EH (cell line): ENCODE measurements at regions not wholly inside any gene's neighbourhood (a gene's known extent, or its start where the extent isn't known, plus 50 kb on each side); places are given as distances from the start of the nearest gene placed in this dataset.
"Not testable (repeated sequence)": the region's sequence is repeated elsewhere in the genome, so short reads cannot be mapped to it uniquely, and the experiment has no call there.

Experiments used
- DNase-seq: peaks from one replicate; pipeline ENCODE4 v3.0.0-alpha.2; 2015; ENCODE audit warnings: low read depth

DNA sequence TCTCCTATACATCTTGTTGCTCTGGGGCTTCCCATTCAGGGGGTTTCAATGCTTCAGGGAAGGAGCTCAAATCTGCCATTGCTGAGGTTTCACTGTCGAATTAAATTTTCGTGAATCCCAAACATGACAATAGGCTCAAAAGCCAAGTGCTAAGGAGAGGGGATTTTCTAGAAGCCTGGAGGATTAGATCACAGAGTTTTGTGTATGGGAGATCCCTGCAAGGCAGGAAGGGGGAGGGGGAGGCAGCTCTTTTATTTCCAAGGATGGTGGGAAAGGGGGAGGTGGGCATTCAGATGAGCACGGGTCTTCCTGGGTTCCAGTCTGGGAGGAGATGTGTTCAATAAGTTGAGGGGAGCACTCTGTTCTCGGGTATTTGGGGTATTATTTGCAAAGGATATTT lies 69.9 kb upstream of the DLG1 start:
- no peak for DNase-seq

DNA sequence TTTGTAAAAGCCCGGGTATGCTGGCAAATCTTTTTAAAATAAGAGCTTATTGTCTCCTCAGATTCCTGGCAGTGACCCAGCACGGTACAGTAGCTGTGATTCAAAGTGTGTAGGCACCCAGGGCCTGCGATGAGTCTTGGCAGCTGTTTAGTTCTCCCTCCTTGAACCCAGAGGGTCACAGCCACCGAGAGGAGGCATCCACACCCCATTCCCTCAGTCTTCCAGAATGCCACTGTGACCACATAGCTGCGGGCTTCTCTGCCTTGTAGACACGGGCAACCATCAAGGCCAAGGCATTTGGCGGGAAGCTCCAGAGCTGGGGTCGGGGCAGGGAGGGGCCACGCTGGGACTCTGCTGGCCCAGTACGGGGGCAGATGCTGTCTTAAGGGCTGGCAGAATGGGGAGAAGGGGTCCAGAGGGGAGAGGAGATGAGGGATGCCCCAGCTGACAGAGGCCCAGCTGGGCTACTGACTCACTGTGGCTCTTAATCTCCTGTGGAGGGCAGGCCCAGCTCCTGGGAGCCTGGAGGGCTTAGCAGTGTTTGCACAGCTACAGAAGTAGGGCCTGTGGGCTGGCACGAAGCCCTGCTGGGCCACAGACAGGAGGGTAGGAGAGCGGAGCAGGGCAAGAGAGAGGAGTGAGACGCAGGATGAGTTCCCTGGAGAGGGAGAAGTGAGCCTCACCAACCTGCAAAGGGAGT lies 68.8 kb upstream of the DLG1 start:
- peak; percentile 77 for DNase-seq

DNA sequence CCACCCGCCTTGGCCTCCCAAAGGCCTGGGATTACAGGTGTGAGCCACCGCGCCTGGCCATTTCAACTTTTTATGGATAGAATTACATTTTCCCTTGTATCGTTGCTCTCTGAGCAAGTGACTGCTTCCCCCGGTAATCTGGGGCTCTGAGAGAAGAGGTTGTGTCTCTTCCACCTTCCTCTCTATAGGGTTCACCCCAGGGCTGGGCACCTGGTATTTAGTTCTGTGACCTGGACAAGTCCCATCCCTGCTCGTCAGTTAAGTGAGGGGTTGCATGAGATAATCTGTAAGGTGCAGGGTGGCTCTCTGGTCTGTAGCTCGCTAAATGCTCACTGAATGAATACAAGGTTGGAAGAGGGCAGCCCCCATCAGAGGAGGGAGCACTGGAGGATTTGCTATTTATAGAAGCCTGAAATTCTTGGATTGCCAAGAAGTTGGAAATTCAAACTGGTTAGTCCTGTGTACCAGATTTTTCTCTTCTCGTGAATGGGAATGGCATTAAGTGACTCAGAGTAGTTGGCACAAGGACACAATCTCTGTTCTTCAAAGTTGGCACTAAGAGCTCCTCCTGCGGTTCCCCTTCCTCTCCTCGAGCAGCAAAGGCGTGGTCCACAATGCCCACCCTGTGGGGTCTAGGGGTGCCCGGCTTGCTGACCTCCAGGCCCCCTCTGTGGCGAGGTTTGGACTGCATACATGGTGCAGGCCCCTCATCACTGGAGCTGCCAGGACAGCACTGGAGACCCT lies 68.1 kb upstream of the DLG1 start:
- peak; percentile 71 for DNase-seq

DNA sequence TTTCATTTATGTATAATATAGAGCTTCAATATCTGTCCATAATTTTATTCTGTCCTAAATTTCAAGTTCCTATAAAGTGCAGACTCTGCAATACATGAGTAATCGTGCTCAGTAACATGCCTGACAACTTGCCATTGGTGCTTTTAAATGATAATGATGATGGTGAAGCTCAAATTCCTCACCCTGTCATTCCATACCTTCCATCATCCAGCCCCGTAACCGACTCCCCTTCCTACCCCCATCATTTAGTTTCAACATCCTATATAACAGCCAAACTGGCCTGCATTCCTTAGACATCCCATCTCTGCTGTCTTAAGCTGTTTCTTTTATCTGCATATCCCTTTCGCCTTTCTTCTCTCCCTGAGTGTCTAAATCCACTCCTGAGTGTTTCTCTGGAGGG lies 67.2 kb upstream of the DLG1 start:
- DNase-seq, result peak; percentile 27

DNA sequence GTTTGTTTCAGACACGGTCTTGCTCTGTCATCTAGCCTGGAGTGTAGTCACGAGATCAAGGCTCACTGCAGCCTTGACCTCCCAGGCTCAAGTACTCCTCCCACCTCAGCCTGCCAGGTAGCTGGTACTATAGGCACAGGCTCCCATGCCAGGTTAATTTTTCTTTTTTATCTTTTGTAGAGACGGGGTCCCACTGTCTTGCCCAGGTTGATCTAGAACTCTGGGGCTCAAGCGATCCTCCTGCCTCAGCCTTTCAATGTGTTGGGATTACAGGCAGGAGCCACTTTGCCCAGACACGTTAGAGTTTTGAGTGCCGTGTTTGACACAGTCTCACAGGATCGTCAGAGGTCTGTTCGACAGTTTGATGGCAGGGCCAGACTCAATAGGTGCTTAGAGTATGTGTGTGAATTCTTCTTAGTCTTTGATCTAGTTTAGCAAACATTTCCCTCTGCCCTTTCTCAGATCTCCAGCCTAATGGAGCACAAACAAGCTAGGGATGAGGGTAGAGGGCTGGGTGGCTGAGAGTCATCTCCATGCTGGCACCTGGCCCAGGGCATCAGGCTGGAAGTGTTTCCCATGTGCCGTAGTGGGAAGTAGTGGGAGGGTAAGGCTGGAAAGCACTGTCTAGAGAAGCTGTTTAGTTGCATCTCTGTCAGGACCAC lies 66.1 kb upstream of the DLG1 start:
- peak; percentile 28 for DNase-seq

DNA sequence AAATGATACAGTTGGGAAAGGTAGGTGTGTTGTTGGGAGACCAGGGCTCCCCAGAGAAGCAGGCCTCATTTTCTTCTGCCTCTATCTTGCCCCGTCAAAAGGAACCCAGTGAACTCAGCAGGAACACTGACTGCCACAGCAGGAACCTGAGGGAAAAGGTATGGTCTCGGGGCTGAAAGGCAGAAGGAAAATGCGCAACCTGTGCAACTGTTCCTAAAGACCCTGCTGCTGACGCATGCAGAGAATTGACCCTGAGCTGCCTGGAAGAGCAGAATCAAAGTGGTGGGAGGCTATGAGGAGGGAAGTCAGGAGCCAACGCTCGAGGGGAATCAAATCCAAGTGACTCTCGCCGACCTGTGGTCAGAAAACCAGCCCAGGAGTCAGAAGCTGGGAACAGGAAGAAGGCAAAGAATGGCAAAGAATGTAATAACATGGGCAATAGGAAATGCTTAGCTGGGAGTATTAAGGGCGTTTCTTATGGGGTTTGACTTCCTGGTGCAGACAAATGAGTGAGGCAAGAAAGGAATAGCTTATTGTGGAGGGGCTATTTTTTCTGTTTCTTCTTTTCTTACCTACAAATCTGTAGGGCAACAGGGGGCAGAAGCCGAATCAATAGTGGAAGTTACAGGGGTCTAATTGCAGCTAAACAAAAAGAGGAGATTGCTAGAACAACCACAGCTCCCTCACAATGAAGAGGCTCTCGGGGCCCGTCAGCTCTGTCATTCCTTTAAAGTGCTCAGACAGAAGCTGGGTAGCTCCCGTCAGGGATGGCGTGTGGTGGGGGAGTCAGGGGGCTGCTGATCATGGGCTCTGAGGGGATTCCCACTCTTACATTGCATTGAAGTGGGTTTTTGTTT lies 65.4 kb upstream of the DLG1 start:
- peak; percentile 25 for DNase-seq

DNA sequence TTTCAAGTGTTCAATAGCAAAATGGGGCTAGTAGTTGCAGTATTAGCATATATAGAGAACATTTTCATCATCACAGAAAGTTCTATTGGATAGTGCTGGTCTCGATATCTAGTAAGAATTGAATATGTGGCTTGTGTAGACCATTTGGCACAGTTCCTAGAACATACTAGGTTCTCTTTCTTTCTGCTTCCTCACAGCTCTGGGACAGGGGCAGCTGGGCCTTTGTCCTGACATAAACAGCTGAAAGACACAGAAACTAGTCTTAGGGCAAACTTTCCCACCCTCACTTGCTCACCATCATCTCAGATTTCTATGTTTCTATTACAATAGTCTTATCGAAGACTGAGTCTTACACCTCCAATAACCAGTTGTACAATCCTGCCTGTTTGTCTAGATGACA lies 63.7 kb upstream of the DLG1 start:
- no peak for DNase-seq

DNA sequence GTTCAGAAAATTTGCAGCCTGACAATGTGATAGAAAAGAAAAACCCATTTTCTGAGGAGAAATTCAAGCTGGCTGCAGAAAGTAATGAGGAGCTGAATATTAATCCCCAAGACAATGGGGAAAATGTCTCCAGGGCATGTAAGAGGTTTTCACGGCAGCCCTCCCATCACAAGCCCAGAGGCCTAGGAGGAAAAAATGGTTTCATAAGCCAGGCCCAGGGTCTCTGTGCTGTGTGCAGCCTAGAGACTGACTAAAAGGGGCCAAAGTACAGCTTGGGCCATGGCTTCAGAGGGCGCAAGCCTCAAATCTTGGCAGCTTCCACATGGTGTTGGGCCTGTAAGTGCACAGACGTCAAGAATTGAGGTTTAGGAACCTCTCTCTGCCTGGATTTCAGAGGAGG lies 61.7 kb upstream of the DLG1 start:
- DNase-seq, result not testable (repeated sequence)

DNA sequence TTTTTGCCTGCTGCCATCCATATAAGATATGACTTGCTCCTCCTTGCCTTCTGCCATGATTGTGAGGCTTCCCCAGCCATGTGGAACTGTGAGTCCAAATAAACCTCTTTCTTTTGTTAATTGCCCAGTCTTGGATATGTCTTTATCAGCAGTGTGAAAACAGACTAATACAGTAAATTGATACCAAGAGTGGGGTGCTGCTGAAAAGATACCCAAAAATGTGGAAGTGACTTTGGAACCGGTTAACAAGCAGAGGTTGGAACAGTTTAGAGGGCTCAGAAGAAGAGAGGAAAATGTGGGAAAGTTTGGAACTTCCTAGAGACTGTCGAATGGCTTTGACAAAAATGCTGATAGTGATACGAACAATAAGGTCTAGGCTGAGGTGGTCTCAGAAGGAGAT lies 61.1 kb upstream of the DLG1 start:
- DNase-seq, result not testable (repeated sequence)

DNA sequence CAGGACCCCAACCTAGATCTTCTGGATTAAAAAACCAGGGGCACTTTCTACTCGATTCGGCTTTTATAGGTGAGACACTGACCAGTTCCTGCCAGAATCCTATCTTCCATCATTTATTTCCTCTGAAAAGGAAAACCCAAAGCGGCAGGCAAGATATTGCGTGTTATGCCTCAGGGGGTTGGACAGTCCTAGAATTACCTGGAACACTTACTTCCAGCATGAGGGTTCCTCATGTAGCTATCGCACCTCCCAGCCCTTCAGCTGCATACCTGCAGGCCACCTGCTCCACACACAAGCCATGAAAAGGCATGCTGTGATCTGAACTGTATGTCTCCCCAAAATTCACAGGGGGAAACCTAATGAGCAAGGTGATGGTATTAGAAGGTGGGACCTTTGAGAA lies 58.3 kb upstream of the DLG1 start:
- no peak for DNase-seq

DNA sequence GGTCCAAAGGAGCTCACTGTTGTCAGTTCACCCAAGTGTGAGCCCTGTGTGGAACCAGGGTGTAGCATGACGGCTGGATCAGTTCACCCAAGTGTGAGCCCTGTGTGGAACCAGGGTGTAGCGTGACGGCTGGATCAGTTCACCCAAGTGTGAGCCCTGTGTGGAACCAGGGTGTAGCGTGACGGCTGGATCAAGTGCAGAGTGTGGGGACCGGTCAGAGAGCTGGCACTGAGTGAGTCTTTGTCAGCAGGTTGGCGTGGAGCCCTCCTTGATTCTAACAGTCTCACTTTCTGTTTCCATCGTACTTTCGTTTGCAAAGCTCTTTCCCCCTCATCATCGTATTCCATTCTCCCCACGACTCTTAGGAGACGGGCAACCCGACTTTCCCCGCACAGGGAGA lies 57.9 kb upstream of the DLG1 start:
- DNase-seq, result no peak

DNA sequence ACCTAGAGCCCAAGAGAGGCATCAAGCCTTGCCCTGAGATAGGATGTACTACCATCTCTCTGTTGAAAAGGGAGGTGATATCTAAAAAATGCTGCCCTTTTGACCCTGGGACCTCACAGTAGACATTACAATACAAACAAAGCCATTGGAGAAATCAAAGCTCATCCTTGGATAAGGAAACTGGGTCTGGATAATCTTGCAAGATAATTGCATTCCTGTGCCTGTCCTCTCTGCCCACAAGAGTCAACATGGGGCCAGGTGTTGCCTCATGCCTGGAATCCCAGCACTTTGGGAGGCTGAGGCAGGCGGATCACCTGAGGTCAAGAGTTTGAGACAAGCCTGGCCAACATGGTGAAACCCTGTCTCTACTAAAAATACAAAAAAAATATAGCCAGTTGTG lies 57.3 kb upstream of the DLG1 start:
- DNase-seq, result no peak

DNA sequence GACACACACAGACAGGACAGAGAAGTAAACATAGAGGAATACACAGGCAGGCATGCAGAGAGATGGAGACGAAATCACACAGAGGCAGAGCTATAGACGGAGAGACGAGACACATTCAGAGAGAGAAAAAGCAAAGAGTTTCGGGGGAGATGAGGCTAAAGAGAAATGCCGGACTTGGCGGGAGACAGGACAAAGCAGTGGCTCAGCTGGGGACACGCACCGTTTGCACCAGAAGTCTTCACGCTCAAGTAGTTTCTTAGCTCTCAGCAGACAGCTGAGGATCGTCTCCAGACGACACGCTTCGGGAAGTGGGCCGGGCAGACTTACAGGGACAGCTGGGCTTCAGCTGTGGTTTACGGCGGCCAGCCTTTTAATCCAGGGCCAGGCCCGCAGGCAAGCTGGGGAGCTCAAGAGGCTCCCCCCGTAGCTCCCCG lies 56.2 kb upstream of the DLG1 start:
- DNase-seq, result peak; percentile 58

DNA sequence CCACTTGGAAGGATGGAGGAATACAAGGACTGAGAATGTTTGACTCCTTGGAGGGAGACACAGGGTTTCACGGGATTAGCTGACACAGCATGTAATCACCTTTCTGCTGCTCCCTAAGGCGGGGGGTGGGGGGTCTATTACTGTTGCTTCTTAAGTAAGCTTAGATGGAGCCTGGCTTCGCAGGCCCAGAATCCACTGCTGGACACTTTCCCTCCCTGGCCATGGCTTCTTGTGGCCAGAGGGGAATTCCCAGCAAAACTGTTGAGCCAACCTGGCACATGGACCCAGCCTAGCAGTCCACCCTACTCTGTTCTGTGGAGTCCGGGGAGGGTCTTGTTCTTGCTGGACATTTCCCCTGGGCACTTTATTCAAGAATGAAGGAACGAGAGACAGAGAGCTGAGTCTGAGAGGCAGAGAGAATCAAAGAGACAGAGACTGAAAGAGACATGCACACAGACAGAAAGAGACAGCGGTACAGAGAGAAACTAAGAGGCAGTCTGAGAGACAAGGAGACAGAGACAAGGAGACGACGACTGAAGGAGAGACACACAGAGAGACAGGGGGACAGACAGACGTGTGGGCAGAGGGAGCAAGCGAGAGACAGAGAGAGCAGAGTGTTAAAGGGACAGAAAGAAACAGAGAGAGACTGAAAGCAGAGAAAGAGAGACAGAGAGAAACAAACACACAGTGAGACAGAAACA lies 55.6 kb upstream of the DLG1 start:
- DNase-seq, result peak; percentile 41

DNA sequence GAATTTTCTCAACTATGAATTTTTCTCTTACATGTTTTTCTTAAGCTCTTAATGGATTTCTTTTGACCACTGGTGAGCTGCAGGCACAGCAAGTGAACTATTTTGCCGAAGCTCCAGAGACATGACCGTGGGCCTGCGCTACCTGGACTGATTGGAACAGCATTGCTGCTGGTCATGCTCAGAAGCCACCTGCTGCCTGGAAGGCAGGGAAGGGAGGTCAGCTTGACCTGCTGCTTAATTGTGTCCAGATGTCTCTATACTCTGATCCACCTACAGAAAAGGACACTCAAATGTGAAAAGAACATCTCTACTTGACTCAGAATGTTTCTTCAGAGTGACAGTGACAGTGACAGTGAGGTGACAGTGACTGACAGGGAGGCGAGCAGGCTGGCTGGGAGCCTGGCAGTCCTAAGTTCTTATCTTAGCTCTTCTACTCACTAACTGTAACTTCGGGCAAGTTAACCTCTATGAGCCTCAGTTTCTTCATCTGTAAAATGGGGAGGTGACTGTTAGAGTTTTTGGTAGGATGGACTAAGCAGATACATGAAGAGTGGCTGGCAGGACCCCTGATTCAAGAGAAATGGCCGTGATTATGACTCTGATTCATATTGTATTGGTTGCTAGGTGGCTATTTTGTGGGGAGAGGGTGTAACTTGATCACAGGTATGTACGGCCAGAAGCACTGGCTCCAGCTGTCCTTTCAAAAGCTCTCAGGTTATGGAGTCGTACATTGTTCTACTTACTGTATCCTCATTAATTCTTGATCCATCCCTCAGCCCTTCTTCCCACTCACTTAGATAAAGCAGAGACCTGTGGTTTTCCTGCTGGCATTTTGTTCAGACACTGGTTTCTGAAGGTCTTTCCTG lies 54.8 kb upstream of the DLG1 start:
- DNase-seq, result peak; percentile 17

DNA sequence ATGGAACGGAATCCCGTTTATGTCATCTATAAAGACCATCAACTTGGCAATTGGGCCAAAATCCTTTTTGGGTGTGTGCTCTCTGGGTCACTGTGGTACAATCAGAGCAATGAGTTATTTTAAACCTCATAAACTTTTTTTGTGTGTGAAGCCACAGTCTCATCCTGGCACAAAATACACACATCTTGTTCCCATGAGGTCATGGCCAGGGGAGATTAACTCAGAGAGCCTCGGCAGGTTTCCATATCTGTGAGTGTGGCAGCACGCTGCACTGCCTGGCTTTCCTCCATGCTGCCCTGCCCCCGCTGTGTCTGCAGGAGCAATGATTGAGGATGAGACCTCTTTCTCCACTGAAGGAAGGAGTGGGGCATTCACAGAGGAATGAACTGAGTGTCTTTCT lies 54.0 kb upstream of the DLG1 start:
- DNase-seq, result peak; percentile 90

DNA sequence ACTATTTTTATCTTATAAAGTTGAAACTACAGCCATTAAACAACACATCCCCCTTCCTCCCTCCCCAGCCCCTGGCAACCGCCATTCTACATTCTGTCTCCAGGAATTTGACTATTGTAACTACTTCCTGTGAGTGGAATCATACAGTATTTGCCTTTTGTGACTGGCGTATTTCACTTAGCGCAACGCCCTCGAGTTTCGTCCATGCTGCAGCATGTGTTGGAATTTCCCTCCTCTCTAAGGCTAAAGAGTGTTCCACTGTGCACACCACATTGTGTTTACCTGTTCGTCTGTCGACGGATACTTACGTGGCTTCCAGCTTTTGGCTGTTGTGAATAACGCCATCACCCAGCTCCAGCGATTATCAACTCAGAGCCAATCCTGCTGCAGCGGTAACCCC lies 52.0 kb upstream of the DLG1 start:
- no peak for DNase-seq

DNA sequence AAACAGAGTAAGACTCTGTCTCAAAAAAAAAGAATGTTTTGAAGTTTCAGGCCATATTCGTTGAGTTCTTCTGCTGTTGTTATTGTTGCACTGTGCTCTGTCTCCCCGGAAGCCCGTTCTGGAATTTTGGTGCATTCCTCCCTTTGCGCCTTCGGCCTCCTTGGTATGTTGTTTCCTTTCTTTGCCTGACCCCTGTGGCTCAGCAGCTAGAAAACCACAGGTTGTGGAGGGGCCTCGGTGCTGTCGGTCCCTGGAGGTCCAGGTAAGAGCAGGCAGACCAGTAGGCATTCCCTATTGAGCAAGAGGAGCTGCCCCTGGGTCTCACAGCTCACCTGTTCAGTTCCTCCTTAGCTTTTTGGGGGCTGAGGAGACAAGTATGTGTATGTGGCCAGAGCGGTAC lies 51.0 kb upstream of the DLG1 start:
- DNase-seq, result no peak
